ENCODE measurements at regions not wholly inside any gene's neighbourhood (a gene's known extent, or its start where the extent isn't known, plus 50 kb on each side); places are given as distances from the start of the nearest gene placed in this dataset.
"Not testable (repeated sequence)": the region's sequence is repeated elsewhere in the genome, so short reads cannot be mapped to it uniquely, and the experiment has no call there.

GRCh38 chr21:6376321-6377070 lies 4144.9 kb upstream of the TPTE start:
- TF ChIP-seq, protein P1, sequence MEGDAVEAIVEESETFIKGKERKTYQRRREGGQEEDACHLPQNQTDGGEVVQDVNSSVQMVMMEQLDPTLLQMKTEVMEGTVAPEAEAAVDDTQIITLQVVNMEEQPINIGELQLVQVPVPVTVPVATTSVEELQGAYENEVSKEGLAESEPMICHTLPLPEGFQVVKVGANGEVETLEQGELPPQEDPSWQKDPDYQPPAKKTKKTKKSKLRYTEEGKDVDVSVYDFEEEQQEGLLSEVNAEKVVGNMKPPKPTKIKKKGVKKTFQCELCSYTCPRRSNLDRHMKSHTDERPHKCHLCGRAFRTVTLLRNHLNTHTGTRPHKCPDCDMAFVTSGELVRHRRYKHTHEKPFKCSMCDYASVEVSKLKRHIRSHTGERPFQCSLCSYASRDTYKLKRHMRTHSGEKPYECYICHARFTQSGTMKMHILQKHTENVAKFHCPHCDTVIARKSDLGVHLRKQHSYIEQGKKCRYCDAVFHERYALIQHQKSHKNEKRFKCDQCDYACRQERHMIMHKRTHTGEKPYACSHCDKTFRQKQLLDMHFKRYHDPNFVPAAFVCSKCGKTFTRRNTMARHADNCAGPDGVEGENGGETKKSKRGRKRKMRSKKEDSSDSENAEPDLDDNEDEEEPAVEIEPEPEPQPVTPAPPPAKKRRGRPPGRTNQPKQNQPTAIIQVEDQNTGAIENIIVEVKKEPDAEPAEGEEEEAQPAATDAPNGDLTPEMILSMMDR (IDR thresholded peaks at IDR 0.05), result not testable (repeated sequence)
- TF ChIP-seq POLR2A (IDR thresholded peaks at IDR 0.05), result not testable (repeated sequence)

Measured in thyroid gland (tissue), 4 donors.